Testis (tissue), 2 donors: ENCODE measurements at regions not wholly inside any gene's neighbourhood (a gene's known extent, or its start where the extent isn't known, plus 50 kb on each side); places are given as distances from the start of the nearest gene placed in this dataset.

ENCODE experiments used
- CTCF ChIP-seq, 3 experiments: fragments of 450-650 bp in 2 of 3; fragments of 200-600 bp in 1 of 3; sonication (generic) in 1 of 3; IDR thresholded peaks; one replicate each; pipeline ENCODE4 v1.5.1; 2016 to 2019; ENCODE audit warnings: antibody characterized with exemption in 3 of 3, mild to moderate bottlenecking in 2 of 3, moderate library complexity in 1 of 3
- POLR2A ChIP-seq: fragments of 450-650 bp; IDR thresholded peaks from one replicate; pipeline ENCODE4 v1.6.1; 2017; ENCODE audit warnings: antibody characterized with exemption, mild to moderate bottlenecking, moderate library complexity

- TF ChIP-seq CTCF (IDR thresholded peaks at IDR 0.05) (no peak), POLR2A (no peak)
Measured at GRCh38 chr9:8261737-8262136, 462.2 kb upstream of the DMAC1 start.
